ENCODE measurements at regions not wholly inside any gene's neighbourhood (a gene's known extent, or its start where the extent isn't known, plus 50 kb on each side); places are given as distances from the start of the nearest gene placed in this dataset.

DNA sequence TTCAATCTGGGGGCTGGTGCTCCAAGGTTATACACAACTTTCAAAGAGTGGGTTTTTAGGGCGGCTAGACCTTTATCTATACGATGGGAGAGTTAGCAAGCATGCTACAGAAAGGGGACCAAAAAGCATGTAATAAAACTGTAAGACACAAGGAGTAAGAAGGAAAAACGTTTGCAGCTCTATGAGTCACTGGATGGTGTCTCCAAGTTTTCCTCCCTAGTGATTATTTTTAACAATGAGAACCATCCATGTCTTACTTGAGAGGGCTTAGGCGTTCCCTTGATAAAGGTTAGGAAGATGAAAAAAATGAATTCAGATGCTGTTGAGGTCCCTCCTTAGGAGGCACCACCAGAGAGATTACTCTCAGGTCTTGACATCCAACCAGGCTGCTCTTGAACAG lies 75.9 kb downstream of the HRH4 start:
- TF ChIP-seq CTCF (conservative IDR thresholded peaks at IDR 0.05; ENCODE audit: low read depth, low read length) = no peak
- no peak for TF ChIP-seq BHLHE40 (IDR thresholded peaks at IDR 0.05; ENCODE audit: low read depth, low read length)
- TF ChIP-seq RFX5 (IDR thresholded peaks at IDR 0.05; ENCODE audit: low read depth, low read length) = no peak
- no peak for TF ChIP-seq RAD21 (IDR thresholded peaks at IDR 0.05; ENCODE audit: low read length)
